Caco-2 (cell line): ENCODE measurements at regions not wholly inside any gene's neighbourhood (a gene's known extent, or its start where the extent isn't known, plus 50 kb on each side); places are given as distances from the start of the nearest gene placed in this dataset.
"Not testable (repeated sequence)": the region's sequence is repeated elsewhere in the genome, so short reads cannot be mapped to it uniquely, and the experiment has no call there.

Experiments
- BruUV-seq: library from RNA; stranded (reverse); fragments of 400-500 nt; replicated peaks from 2 replicates; lab custom pipeline; 2021; lab: Mats Ljungman, UMichigan
- CTCF ChIA-PET: fragments of 300-600 bp; sonication (Branson Sonifier 250); formaldehyde crosslinking; loops from one replicate; lab custom pipeline; 2022; ENCODE audit warnings: antibody characterized with exemption; lab: Charles Lee
- POLR2A ChIA-PET: fragments of 300-600 bp; sonication (Branson Sonifier 250); formaldehyde crosslinking; loops from one replicate; lab custom pipeline; 2022; ENCODE audit warnings: antibody characterized with exemption; lab: Charles Lee
- DNase-seq, 2 experiments: peaks; one replicate each; pipeline versions ENCODE4 v3.0.0 to v3.0.0-alpha.2; 2020 to 2022
- H3K27me3 ChIP-seq: replicated peaks from 2 replicates; pipeline ENCODE4 v1.6.0; 2011; ENCODE audit warnings: low read length; ENCODE audit not compliant: control insufficient read depth, insufficient read depth
- H3K36me3 ChIP-seq: 2 replicates; pipeline ENCODE4 v1.5.1; 2011; ENCODE audit warnings: low read length; ENCODE audit not compliant: control insufficient read depth, insufficient read depth
- H3K4me1 ChIP-seq: fragments of 250-450 bp; sonication (Bioruptor Pico); 2 replicates; pipeline ENCODE4 v1.5.1; 2020; ENCODE audit warnings: mild to moderate bottlenecking
- H3K4me3 ChIP-seq: 2 replicates; pipeline ENCODE4 v1.5.1; 2011; ENCODE audit warnings: low read depth, mild to moderate bottlenecking, control low read depth, low read length
- H3K9me3 ChIP-seq: fragments of 250-450 bp; sonication (Bioruptor Pico); 2 replicates; pipeline ENCODE4 v1.5.1; 2020; ENCODE audit warnings: mild to moderate bottlenecking, moderate library complexity
- H3K27ac Mint-ChIP-seq: one replicate; pipeline ENCODE4 v1.8.0; 2022; ENCODE audit warnings: mixed read lengths; ENCODE audit not compliant: unreplicated experiment
- H3K27me3 Mint-ChIP-seq: one replicate; pipeline ENCODE4 v1.8.0; 2022; ENCODE audit warnings: mixed read lengths; ENCODE audit not compliant: insufficient read depth, unreplicated experiment
- H3K36me3 Mint-ChIP-seq: one replicate; pipeline ENCODE4 v1.8.0; 2022; ENCODE audit warnings: mild to moderate bottlenecking, mixed read lengths; ENCODE audit not compliant: insufficient read depth, unreplicated experiment
- H3K4me1 Mint-ChIP-seq: one replicate; pipeline ENCODE4 v1.8.0; 2022; ENCODE audit warnings: low read depth, mixed read lengths; ENCODE audit not compliant: unreplicated experiment
- H3K4me3 Mint-ChIP-seq: one replicate; pipeline ENCODE4 v1.8.0; 2022; ENCODE audit warnings: mild to moderate bottlenecking, moderate library complexity, mixed read lengths; ENCODE audit not compliant: unreplicated experiment
- H3K9me3 Mint-ChIP-seq: one replicate; pipeline ENCODE4 v1.8.0; 2022; ENCODE audit warnings: mixed read lengths; ENCODE audit not compliant: unreplicated experiment
- intact Hi-C: fragments of 100-400 bp; cut with micrococcal nuclease; formaldehyde crosslinking; loops from one replicate; pipeline ENCODE4 v1.10.0; 2022; ENCODE audit not compliant: unreplicated experiment

DNA sequence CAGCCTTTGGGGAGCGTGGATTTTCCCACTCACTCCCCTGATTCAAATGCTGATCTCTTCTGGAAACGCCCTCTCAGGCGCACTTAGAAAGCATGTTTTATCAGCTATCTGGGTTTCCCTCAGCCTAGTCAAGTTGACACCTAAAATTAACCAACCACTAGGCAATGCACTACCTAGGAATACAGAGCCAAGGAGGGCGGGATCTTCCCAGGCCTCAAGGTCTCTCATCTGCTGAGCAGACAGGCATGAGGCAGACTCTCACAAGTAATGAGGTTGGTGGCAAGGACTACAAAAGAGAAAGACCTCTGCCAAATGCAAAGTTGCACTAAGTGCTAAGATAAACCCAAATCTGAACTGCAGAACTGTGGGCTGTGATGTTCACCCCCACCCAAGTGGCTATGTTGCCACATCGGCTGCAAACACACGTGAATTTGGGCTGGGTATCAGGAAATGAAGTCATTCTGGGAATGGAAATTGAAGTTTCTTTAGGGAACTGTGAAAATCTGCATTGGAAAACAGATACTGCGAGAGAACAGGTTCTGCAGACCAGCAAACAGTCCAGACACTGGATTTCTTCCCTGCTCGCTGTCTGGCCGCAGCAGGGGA, 186.6 kb downstream of the LMLN start:
- H3K9me3 ChIP-seq, H3K36me3 ChIP-seq, CTCF ChIA-PET, H3K4me1 ChIP-seq, BruUV-seq, DNase-seq, POLR2A ChIA-PET, H3K9me3 Mint-ChIP-seq, H3K36me3 Mint-ChIP-seq, H3K4me3 Mint-ChIP-seq, H3K4me3 ChIP-seq, H3K27me3 Mint-ChIP-seq, H3K4me1 Mint-ChIP-seq, H3K27me3 ChIP-seq, H3K27ac Mint-ChIP-seq, intact Hi-C loops: not testable (repeated sequence)

DNA sequence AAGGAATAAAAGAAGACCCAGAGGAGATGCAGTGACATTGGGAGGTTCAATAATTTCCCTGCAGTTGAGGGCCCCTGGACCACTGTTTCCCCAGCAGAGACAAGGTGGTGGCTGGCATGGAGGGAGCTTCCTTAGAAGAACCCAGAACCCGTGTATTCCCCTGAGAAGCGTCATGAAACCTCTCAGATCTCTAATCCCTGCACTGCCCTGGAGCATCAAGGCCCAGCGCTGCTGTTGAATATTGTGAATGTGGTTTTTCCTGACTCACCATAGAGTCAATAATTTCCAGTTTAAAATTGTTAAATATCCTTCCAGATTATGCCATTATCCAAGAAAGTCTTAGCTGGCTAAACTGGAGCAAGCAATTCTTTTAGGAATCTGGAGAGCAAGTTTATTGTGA, 187.2 kb downstream of the LMLN start:
- H3K4me3 ChIP-seq, intact Hi-C loops, H3K36me3 ChIP-seq, H3K27ac Mint-ChIP-seq, H3K9me3 ChIP-seq, H3K27me3 ChIP-seq, CTCF ChIA-PET, H3K27me3 Mint-ChIP-seq, BruUV-seq, H3K4me1 ChIP-seq, H3K9me3 Mint-ChIP-seq, H3K4me1 Mint-ChIP-seq, POLR2A ChIA-PET, DNase-seq, H3K36me3 Mint-ChIP-seq, H3K4me3 Mint-ChIP-seq: not testable (repeated sequence)

DNA sequence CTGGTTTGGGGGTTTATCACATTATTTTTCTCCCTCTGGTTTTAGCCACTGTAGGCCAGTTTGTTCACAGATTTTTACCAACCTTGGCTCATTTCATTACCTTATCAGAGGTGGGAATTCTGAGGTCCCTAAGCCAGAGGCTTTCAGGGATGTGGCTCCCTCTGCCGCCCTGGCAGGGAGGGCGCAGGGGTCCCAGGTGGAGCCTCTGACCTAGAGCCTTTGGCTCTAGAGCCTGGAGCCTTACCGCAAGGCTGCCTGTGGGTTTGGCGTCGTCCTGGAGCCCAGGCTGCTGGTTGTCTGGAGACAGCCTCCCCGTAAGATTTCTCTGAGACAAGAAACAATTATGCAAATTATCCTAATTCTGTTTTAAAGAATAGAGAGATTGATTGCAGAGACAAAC, 188.0 kb downstream of the LMLN start:
- H3K9me3 Mint-ChIP-seq, H3K36me3 Mint-ChIP-seq, H3K27me3 ChIP-seq, H3K4me1 ChIP-seq, POLR2A ChIA-PET, H3K36me3 ChIP-seq, H3K4me3 ChIP-seq, H3K27me3 Mint-ChIP-seq, intact Hi-C loops, H3K27ac Mint-ChIP-seq, H3K4me1 Mint-ChIP-seq, CTCF ChIA-PET, H3K9me3 ChIP-seq, H3K4me3 Mint-ChIP-seq, BruUV-seq: not testable (repeated sequence)
- DNase-seq = peak in 1 of 2 experiments; percentile 10

DNA sequence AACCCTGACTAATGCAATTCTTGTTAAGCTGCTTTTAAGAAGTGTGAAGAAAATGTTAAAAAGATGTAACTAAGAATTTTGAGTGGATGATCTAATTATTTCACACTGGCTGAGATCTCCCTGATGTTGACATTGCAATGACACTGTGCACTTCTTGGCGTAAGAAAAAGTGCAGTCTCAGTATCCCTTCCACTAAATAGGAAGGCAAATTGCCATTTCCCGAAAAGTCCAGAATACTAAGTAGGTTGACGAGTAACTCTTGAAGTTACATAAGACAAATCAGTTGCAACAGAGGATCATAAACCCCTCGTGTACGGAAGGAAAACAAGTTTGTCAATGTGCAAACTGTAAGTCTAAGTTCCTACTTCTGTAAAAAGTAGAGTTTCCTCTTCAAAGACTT, 189.9 kb downstream of the LMLN start:
- DNase-seq, H3K9me3 Mint-ChIP-seq, H3K4me3 ChIP-seq, POLR2A ChIA-PET, BruUV-seq, H3K4me1 ChIP-seq, intact Hi-C loops, H3K9me3 ChIP-seq, CTCF ChIA-PET, H3K27ac Mint-ChIP-seq, H3K27me3 ChIP-seq, H3K36me3 Mint-ChIP-seq, H3K4me3 Mint-ChIP-seq, H3K27me3 Mint-ChIP-seq, H3K36me3 ChIP-seq, H3K4me1 Mint-ChIP-seq: not testable (repeated sequence)

DNA sequence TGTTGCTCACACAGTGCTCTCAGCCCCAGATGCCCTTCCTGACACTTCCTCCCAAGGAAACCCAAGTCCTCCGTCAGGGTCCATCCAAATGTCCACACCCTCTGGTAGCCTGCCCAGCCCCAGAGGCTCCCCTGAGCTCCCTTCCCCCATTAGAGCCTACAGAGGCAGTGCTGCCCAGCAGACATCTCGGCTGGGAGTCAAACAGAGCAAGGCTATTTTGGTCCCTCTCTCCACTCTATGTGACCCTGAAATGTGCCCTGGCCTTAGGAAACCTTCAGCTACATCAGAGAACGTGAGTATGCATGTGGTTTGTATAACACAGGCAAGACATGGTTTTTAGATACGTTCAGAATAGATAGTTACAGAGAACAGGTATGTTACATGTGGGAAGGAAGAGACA, 191.8 kb downstream of the LMLN start:
- BruUV-seq, H3K36me3 Mint-ChIP-seq, H3K27ac Mint-ChIP-seq, H3K4me3 Mint-ChIP-seq, H3K9me3 Mint-ChIP-seq, intact Hi-C loops, H3K27me3 Mint-ChIP-seq, H3K27me3 ChIP-seq, H3K36me3 ChIP-seq, H3K4me1 Mint-ChIP-seq, H3K4me3 ChIP-seq, H3K4me1 ChIP-seq, DNase-seq, CTCF ChIA-PET, H3K9me3 ChIP-seq, POLR2A ChIA-PET: not testable (repeated sequence)

DNA sequence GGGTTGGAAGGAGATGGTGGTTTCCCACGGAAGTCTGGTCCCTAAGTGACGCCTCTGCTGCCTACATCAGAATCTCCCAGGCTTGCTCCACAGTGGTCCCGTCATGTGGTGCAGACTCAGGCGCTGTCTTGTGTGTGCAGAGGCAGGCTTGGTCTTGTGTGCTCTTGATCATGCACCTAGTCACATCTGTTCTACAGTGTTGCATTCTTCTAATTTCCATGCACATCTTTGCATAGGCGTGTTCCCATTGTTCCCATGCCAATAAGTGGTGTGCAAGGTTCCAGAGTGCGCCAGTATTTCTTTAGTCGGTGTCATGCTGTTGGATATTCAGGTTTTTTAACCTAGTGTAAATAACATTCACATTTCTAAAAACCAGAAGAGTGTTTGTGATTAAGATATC, 195.8 kb downstream of the LMLN start:
- H3K36me3 ChIP-seq, intact Hi-C loops, H3K27ac Mint-ChIP-seq, H3K4me3 Mint-ChIP-seq, H3K36me3 Mint-ChIP-seq, H3K27me3 ChIP-seq, H3K9me3 ChIP-seq, H3K27me3 Mint-ChIP-seq, POLR2A ChIA-PET, H3K4me1 ChIP-seq, CTCF ChIA-PET, DNase-seq, H3K4me1 Mint-ChIP-seq, H3K4me3 ChIP-seq, H3K9me3 Mint-ChIP-seq, BruUV-seq: not testable (repeated sequence)

DNA sequence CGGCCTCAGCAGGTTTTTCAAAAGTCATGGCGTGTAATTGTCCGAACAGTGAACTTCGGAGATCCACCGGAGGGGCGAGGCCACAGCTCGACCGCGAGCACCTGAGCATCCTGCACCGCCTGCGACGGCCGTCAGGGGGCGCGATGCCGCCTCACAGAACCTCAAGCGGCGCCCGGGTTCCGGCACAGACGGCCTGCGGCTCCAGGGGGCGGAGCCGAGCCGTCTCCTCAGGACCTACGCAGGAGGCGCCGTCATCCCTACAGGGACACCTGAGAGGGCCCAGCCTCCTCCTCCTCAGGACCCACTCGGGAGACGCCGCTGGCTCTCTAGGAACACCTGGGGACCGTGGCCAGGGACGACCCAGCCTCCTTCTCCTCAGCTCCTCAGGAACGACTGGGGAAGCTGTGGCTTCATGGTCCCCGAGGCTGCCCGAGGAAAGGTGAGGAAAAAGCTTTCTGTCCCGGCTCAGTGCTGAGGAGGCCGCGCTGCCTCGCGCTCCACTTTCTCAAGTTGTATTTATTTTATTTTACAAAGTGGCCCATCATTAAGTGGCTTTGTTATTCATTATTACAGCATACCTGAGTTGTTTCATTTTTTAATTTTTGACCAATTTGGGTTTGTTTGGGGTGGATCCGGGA, 197.3 kb downstream of the LMLN start:
- intact Hi-C loops, H3K9me3 ChIP-seq, H3K4me1 Mint-ChIP-seq, H3K36me3 Mint-ChIP-seq, H3K9me3 Mint-ChIP-seq, H3K27me3 Mint-ChIP-seq, CTCF ChIA-PET, H3K27me3 ChIP-seq, H3K4me3 ChIP-seq, BruUV-seq, DNase-seq, H3K27ac Mint-ChIP-seq, POLR2A ChIA-PET, H3K4me1 ChIP-seq, H3K4me3 Mint-ChIP-seq, H3K36me3 ChIP-seq: not testable (repeated sequence)
